Cardiac muscle cell (in vitro differentiated cells and primary cell): ENCODE measurements at regions not wholly inside any gene's neighbourhood (a gene's known extent, or its start where the extent isn't known, plus 50 kb on each side); places are given as distances from the start of the nearest gene placed in this dataset.

ENCODE experiments used
- DNase-seq, 2 donors: peaks; one replicate each; pipeline versions ENCODE4 v3.0.0 to v3.0.0-alpha.2; 2010 to 2017; ENCODE audit warnings: low read depth in 1 of 2, low spot score in 1 of 2
- H3K27ac ChIP-seq: fragments of 200-600 bp; sonication (generic); 2 replicates; pipeline ENCODE4 v1.5.1; 2016
- H3K27me3 ChIP-seq: fragments of 200-600 bp; sonication (generic); 2 replicates; pipeline ENCODE4 v1.6.0; 2016; ENCODE audit warnings: control low read depth
- H3K36me3 ChIP-seq: fragments of 200-600 bp; sonication (generic); 2 replicates; pipeline ENCODE4 v1.5.1; 2016; ENCODE audit warnings: control low read depth
- H3K4me1 ChIP-seq: fragments of 200-600 bp; sonication (generic); 2 replicates; pipeline ENCODE4 v1.8.1; 2017; ENCODE audit warnings: low read depth, mild to moderate bottlenecking, mixed run types
- H3K4me3 ChIP-seq: fragments of 200-600 bp; sonication (generic); 2 replicates; pipeline ENCODE4 v1.5.1; 2016; ENCODE audit warnings: mild to moderate bottlenecking
- H3K9me3 ChIP-seq: fragments of 200-600 bp; sonication (generic); 2 replicates; pipeline ENCODE4 v1.5.1; 2017; ENCODE audit warnings: low read depth, mild to moderate bottlenecking, control low read depth
- CTCF ChIP-seq: IDR thresholded peaks from 2 replicates; pipeline ENCODE4 v1.5.1; 2012; ENCODE audit warnings: low read depth, mild to moderate bottlenecking, low read length

GRCh38 chr1:204814166-204814884 is 56.3 kb upstream of the NFASC start:
- Histone ChIP-seq H3K4me1 (no peaks in the 10 kb centered on the region), H3K4me3 (no peak overlapping the region), H3K36me3 (no peaks in the 10 kb centered on the region), H3K27ac (no peak overlapping the region), H3K27me3 (peaks cover 6% of the 10 kb centered on the region), H3K9me3 (no peaks in the 10 kb centered on the region)
- no peak for TF ChIP-seq CTCF
- DNase-seq, result no peak

DNA sequence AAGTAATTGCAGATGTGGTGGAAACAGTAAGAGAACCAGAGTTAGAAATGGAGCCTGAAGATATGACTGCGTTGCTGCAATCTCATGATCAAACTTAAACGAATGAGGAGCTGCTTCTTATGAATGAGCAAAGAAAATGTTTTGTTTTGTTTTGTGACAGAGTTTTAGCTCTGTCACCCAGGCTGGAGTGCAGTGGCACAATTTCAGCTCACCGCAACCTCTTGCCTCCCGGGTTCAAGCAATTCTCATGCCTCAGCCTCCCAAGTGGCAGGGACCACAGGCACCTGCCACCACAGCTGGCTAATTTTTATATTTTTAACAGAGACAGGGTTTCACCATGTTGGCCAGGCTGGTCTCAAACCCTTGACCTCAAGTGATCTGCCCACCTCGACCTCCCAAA is 53.3 kb upstream of the NFASC start:
- H3K27me3 ChIP-seq, result peaks cover 6% of the 10 kb centered on the region
- TF ChIP-seq CTCF, result no peak
- DNase-seq, result no peak
- no peaks in the 10 kb centered on the region for H3K36me3 ChIP-seq
- H3K9me3 ChIP-seq, result no peaks in the 10 kb centered on the region
- no peak overlapping the region for H3K27ac ChIP-seq
- no peaks in the 10 kb centered on the region for H3K4me1 ChIP-seq
- no peak overlapping the region for H3K4me3 ChIP-seq

DNA sequence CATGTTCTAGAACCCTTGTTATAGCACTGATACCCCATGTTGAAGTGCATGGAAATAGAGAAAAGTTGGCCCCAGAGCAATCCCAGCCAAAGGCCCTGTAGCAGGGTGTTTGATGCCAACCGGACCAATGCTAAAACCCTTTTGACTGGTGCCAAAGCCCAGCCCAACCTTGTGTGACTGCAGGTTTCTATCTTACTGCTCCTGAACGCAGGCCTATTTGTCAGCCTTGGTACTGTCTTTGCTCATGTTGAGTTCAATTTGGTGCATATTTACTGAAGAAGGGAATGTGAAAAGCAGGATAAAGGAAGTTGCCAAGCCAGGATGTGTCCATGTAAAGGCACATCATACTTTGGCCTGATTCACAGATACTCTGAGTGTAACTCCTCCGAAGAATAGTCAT is 51.7 kb upstream of the NFASC start:
- no peak overlapping the region for H3K27ac ChIP-seq
- H3K27me3 ChIP-seq, result peaks cover 6% of the 10 kb centered on the region
- no peak overlapping the region for H3K4me3 ChIP-seq
- no peaks in the 10 kb centered on the region for H3K36me3 ChIP-seq
- no peak for TF ChIP-seq CTCF
- H3K9me3 ChIP-seq, result no peaks in the 10 kb centered on the region
- no peaks in the 10 kb centered on the region for H3K4me1 ChIP-seq
- no peak for DNase-seq

DNA sequence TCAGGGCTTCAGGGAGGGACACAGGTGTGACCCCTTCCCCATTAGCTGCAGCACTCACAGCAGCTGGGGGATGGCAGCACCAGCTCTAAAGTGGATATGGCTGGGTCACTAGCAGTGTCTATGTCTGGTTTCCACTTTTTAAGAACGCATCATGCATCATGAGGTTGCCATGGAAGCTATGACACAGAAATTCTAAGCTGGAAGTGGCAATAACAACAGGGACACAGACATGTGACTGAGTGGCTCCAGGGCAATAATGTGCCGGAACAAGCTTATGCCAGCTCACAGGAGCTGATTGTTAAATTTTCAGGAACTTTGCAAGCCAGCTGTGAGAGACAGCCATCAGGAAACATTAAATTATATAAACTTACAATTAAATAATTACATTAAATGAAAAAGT is 51.2 kb upstream of the NFASC start:
- Histone ChIP-seq H3K9me3 (no peaks in the 10 kb centered on the region), H3K36me3 (no peaks in the 10 kb centered on the region), H3K4me1 (no peaks in the 10 kb centered on the region), H3K27ac (no peak overlapping the region), H3K27me3 (peaks cover 7% of the 10 kb centered on the region), H3K4me3 (no peak overlapping the region)
- no peak for DNase-seq
- TF ChIP-seq CTCF, result no peak
